ENCODE measurements at regions not wholly inside any gene's neighbourhood (a gene's known extent, or its start where the extent isn't known, plus 50 kb on each side); places are given as distances from the start of the nearest gene placed in this dataset.

DNA sequence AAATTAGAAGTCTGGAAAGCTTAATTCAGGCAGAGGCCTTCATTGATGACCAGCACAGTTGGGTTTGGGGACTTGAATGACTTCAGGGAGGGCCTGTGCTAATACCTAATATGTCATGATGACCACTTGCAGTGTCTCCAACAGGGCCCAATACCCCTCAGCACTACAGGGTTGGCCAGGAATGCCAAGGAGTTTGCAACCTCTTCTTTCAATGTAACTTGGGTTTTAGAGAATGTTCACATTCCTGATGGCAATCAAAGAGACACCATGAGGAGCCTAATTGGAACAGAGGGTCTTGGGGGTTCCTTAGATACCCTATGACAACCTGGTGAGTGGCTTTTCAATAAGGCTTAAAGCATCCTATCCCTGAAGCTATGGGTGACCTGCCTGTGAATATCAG lies 52.4 kb upstream of the ST8SIA3 start:
- DNase-seq (ENCODE audit: low spot score) = no peak
- no peak for TF ChIP-seq CTCF (IDR thresholded peaks at IDR 0.05; ENCODE audit: unreplicated experiment)
- H3K27ac Mint-ChIP-seq (ENCODE audit: unreplicated experiment) = no peak overlapping the region
- H3K4me1 Mint-ChIP-seq (ENCODE audit: unreplicated experiment) = no peaks in the 10 kb centered on the region
- no peaks in the 10 kb centered on the region for H3K36me3 Mint-ChIP-seq (ENCODE audit: low read depth, unreplicated experiment)
- H3K27me3 Mint-ChIP-seq (ENCODE audit: unreplicated experiment) = peaks cover 5% of the 10 kb centered on the region
- H3K9me3 Mint-ChIP-seq (ENCODE audit: unreplicated experiment) = no peaks in the 10 kb centered on the region
- no peak overlapping the region for H3K4me3 Mint-ChIP-seq (ENCODE audit: unreplicated experiment)

DNA sequence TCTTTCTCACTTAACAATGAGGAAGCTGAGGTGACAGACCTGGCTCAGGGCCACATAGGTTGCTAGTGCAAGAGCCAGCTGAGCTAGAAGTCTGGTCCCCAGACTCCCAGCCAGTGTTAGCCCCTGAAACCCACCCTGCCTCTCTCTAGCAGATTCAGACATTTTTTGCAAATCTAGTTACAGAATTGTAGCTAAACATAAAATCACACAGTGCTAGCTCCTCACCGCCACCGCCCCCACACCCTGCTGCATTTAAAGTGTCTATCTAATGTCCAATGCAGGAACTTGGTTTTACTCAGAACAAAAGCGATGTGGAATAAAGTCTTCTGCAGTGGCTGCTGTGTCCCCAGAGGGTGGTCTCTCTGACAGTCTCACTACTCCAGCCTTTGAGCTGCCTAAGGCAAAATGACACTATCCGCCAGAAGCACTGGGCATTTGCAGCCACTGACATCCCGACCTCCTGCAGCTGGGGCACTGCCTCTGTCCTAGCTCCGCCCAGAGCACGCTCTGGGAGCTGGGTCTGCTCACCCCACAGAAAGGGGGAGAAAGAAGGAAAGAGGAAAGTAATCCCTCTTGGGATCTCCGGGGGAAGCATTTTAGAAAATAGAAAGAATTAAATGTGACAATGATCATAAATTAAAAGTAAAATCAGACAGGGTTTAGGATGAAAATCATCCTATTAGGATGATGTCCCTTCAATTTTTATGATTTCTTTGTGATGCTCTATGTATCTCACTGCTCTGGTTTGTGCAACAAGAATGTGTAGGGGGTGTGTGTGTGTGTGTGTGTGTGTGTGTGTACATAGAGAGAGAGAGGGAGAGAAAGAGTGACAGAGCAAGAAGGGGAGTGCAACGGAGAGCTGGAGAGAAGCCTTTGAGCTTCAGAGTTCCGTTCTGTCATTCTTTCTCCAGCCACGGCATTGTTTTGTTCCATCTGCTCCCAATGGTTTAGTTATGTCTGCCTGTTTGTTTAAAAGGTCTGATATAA lies 50.5 kb upstream of the ST8SIA3 start:
- no peak for TF ChIP-seq CTCF (IDR thresholded peaks at IDR 0.05; ENCODE audit: unreplicated experiment)

More for the DNA sequence above, 50.5 kb upstream of the ST8SIA3 start:
- Mint-ChIP-seq H3K27ac (ENCODE audit: unreplicated experiment) (peak overlapping the region; percentile 5), H3K9me3 (ENCODE audit: unreplicated experiment) (no peaks in the 10 kb centered on the region), H3K4me1 (ENCODE audit: unreplicated experiment) (no peaks in the 10 kb centered on the region), H3K27me3 (ENCODE audit: unreplicated experiment) (peaks cover 5% of the 10 kb centered on the region), H3K36me3 (ENCODE audit: low read depth, unreplicated experiment) (no peaks in the 10 kb centered on the region), H3K4me3 (ENCODE audit: unreplicated experiment) (no peak overlapping the region)
- DNase-seq (ENCODE audit: low spot score) = no peak
